SKM-1 (cell line): ENCODE measurements at regions not wholly inside any gene's neighbourhood (a gene's known extent, or its start where the extent isn't known, plus 50 kb on each side); places are given as distances from the start of the nearest gene placed in this dataset.
"Not testable (repeated sequence)": the region's sequence is repeated elsewhere in the genome, so short reads cannot be mapped to it uniquely, and the experiment has no call there.

Experiments
- DNase-seq: peaks from one replicate; lab custom pipeline; 2025; ENCODE audit not compliant: unreplicated experiment; lab: John Stamatoyannopoulos, UW

- no peak for DNase-seq
These were observed 179.8 kb upstream of the DAB1 start for GRCh38 chr1:57603696-57604095.

- DNase-seq, result no peak
These were observed 176.6 kb upstream of the DAB1 start for GRCh38 chr1:57600424-57600823.

- no peak for DNase-seq
These were observed 175.6 kb upstream of the DAB1 start for GRCh38 chr1:57599236-57599994.

GRCh38 chr1:57597036-57597435, 173.2 kb upstream of the DAB1 start:
- no peak for DNase-seq

GRCh38 chr1:57594002-57594401, 170.1 kb upstream of the DAB1 start:
- no peak for DNase-seq

- DNase-seq, result no peak
These were observed 168.0 kb upstream of the DAB1 start for GRCh38 chr1:57591842-57592241.

DNA sequence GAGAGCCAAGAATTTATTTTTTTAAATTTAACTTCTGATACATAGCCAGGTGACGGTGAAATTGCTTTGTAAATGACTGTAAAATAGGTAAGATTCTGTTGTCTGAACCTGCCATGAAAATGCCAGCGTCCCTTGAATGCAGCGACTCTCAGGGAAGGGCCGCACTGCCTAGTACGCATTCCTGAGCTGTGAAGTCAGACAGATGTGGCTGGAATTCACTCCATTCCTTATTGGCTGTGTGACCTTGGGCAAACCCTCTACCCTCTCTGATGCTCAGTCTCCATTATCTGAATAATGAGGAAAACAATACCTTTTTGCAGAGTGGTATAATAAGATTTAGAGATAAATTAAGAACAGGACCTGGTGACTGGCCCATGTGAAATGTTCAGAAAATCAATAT, 167.1 kb upstream of the DAB1 start:
- DNase-seq, result no peak

DNA sequence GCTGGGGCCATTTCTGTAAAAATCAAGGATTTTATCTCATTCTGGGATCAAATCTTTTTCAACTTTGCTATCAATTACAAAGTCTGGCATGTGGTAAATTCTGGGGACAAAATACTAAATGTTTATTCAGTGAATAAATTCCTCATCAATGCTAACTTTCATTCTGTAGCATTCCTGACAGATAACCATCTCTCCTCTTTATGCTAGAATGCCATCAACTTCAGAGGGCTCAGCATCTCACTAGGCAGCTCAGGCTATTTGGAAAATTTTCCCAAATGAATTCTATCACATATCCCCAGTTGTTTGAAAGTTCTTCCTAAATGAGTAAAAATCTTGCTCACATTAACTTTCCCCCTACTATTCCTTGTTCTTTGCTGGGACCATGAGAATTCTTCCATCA, 163.0 kb upstream of the DAB1 start:
- DNase-seq, result no peak

GRCh38 chr1:57578680-57579079, 154.8 kb upstream of the DAB1 start:
- no peak for DNase-seq

DNA sequence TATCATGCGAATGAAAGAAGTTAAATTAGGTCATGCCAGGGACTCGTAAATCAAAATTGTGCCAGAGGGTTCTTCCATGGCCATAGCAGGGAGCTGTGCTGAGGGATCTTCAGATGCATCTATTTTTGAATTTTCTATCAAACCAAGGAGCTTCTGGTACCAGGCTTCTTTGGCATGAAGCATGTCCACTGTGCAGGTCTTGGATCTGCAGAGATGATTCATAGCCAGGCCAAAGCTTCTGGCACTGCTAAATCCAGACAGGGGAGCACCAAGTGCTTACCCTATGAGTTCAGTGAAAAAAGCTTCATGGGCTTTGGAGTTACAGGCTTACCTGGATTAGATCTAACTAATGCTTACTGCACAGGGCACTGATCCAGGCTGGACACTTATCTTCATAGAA, 154.2 kb upstream of the DAB1 start:
- no peak for DNase-seq

GRCh38 chr1:57576756-57577155, 152.9 kb upstream of the DAB1 start:
- DNase-seq, result no peak

DNA sequence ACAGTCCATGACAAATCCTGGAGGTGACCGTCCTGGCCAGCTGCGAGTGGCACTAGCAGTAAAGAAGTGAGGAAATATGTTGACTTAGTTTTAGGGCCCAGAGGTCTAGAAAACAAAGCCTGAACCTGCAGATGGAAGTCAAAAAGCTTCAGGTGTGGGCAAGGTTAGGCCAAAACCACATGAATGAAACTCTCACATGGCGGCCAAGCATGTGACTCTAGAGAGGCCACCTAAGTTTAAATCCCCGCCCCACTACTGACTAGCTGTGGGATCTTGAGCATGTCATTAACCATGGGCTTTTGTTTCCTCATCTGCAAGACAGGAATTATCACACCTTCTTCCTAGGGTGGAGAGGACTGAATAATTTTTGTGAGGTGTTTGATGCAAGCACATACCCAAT, 148.2 kb upstream of the DAB1 start:
- no peak for DNase-seq

DNA sequence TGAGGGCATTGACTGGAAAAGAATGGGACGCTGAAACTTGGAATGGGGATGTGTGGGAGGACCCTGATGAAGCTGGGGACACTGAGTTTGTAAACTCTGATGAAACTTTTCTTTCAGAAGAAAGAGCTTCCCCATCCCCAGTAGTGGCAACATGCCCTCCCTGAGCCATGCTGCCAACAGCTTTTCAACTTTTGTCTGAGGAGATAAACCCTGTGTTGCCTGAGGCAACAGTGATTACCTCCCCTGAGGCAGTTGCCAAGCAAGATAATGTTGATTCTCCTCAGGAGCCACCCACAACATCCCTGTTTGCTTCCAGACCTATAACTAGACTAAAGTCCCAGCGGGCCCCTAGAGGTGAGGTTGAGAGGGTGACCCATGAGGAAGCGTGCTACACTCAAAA, 134.2 kb upstream of the DAB1 start:
- not testable (repeated sequence) for DNase-seq

DNA sequence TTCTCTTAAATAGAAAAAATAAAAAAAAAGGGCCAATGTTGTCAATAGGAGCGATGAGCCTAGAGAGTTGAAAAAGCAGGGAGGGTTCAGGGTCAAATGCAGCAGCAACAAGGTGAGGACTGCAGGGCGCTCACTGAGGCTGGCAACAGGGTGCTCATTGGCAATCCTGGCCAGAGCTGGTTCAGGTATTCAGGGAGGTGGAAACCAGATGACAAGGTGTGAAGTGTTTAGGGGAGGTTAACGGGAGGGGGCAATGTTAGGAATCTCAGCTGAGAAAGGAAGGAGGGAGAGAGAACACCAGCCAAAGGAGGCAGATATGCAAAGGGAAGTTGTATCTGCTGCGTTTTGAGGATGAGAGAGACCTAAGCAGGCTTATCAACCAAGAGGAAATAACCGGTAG, 129.8 kb upstream of the DAB1 start:
- no peak for DNase-seq

DNA sequence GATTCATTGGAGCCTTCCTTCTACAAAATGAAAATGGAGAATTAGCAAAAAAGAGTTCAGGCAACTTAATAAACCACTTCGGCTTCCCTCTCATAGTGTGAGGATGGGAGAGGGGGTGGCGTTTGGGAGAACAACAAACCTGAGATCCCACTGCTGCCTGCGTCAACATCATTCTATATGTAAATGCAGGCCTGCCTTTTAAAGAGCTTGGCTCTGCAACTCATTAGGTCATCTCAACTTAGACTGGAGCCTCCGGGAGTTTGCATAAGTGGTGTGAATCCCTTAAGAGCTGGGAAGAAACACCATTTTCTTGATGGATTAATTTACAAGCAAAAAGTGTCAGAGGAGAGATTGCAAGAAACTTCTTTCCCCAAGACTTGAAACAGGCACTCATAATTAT, 127.6 kb upstream of the DAB1 start:
- DNase-seq, result no peak

DNA sequence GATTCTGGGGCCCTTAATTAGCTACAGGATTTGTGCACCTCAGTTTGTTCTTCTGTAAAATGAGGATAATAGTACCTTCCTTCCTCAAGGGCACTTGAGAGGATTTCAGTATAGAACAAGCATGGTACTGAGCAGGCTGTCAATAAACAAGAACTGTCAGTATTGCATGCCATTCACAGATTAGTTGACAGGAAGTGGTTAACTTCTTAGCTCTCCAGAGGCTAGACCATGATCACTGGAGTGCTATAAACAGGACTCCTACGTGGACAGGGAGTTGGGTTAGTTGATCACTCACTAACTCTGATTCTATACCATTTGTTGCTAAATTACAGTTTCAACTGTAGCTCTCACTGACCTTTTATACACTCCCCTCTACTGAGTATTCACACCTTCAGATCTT, 126.2 kb upstream of the DAB1 start:
- DNase-seq, result no peak

GRCh38 chr1:57549300-57549699, 125.4 kb upstream of the DAB1 start:
- DNase-seq, result no peak

- DNase-seq, result no peak
These were observed 122.9 kb upstream of the DAB1 start for GRCh38 chr1:57546549-57547330.

- DNase-seq, result no peak
These were observed 120.5 kb upstream of the DAB1 start for GRCh38 chr1:57544345-57544744.

- DNase-seq, result no peak
These were observed 113.0 kb upstream of the DAB1 start for GRCh38 chr1:57536749-57537423.

DNA sequence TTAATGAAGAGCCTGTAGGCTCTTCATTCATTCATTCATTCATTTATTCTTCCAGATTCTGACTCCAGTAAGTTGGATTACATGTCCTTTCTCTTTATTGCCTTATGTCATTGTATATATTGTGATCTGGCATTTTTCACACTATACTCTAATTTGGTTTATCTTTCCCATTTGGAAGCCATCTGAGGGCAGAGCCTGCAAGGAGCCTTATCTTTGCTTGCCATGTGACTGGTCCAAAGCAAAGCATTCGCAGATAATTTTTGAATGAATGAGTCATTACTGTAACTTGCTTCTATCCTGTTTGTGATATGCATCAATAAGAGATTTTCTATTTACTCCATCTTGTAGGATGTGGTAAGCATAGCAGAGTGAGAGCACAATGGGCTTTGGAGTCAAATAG, 108.4 kb upstream of the DAB1 start:
- no peak for DNase-seq

GRCh38 chr1:57530911-57531260, 107.0 kb upstream of the DAB1 start:
- not testable (repeated sequence) for DNase-seq
